Naive thymus-derived CD4-positive, alpha-beta T cell (primary cell): ENCODE measurements at regions not wholly inside any gene's neighbourhood (a gene's known extent, or its start where the extent isn't known, plus 50 kb on each side); places are given as distances from the start of the nearest gene placed in this dataset.

Experiments
- ATAC-seq: fragments of 150-1000 bp; cut with Tn5 transposase; 2 replicates; pipeline ENCODE4 v1.10.0; 2021; ENCODE audit warnings: mild to moderate bottlenecking, moderate library complexity
- CTCF ChIA-PET: fragments of 350-600 bp; sonication (Branson Sonifier 250); formaldehyde crosslinking; loops from one replicate; lab custom pipeline; 2021; ENCODE audit warnings: antibody characterized with exemption; lab: Charles Lee
- POLR2A ChIA-PET: fragments of 350-600 bp; sonication (Branson Sonifier 250); formaldehyde crosslinking; loops from one replicate; lab custom pipeline; 2021; ENCODE audit warnings: antibody characterized with exemption, inconsistent platforms; lab: Charles Lee
- DNase-seq, 9 donors: peaks; one replicate each; pipeline versions ENCODE4 v3.0.0 to v3.0.0-alpha.2; 2020 to 2022; ENCODE audit warnings: mixed read lengths in 1 of 9
- H3K27ac ChIP-seq: one replicate; pipeline ENCODE4 v1.7.0; 2013; ENCODE audit warnings: mild to moderate bottlenecking, low read depth, low read length, moderate library complexity
- H3K27me3 ChIP-seq, 2 donors: one replicate each; pipeline ENCODE4 v1.7.0; 2013; ENCODE audit warnings: low read length in 2 of 2, mild to moderate bottlenecking in 2 of 2, moderate library complexity in 2 of 2; ENCODE audit not compliant: control insufficient read depth in 2 of 2, insufficient read depth in 2 of 2
- H3K36me3 ChIP-seq, 3 experiments: 1 replicate in 2 of 3; 2 replicates in 1 of 3; pipeline ENCODE4 v1.7.0; 2013; ENCODE audit warnings: low read length in 3 of 3, mild to moderate bottlenecking in 3 of 3, moderate library complexity in 1 of 3; ENCODE audit not compliant: insufficient read depth in 3 of 3, control insufficient read depth in 2 of 3
- H3K4me1 ChIP-seq, 2 donors: one replicate each; pipeline ENCODE4 v1.7.0; 2013; ENCODE audit warnings: low read length in 2 of 2, mild to moderate bottlenecking in 2 of 2, moderate library complexity in 1 of 2; ENCODE audit not compliant: control insufficient read depth in 2 of 2, insufficient read depth in 2 of 2
- H3K4me3 ChIP-seq: 2 replicates; pipeline ENCODE4 v1.7.0; 2013; ENCODE audit warnings: mild to moderate bottlenecking, low read length
- H3K9me3 ChIP-seq, 3 experiments: 1 replicate in 2 of 3; 2 replicates in 1 of 3; pipeline ENCODE4 v1.7.0; 2013; ENCODE audit warnings: low read length in 3 of 3; ENCODE audit not compliant: control insufficient read depth in 2 of 3
- H3K27ac Mint-ChIP-seq, 9 donors: one replicate each; pipeline ENCODE4 v1.8.0; 2020 to 2022; ENCODE audit warnings: mixed read lengths in 9 of 9, mild to moderate bottlenecking in 8 of 9, moderate library complexity in 5 of 9, inconsistent platforms in 2 of 9
- H3K27me3 Mint-ChIP-seq, 5 donors: one replicate each; pipeline ENCODE4 v1.8.0; 2021 to 2022; ENCODE audit warnings: mixed read lengths in 5 of 5, mild to moderate bottlenecking in 1 of 5
- H3K36me3 Mint-ChIP-seq, 5 donors: one replicate each; pipeline ENCODE4 v1.8.0; 2020 to 2022; ENCODE audit warnings: mixed read lengths in 5 of 5, mild to moderate bottlenecking in 3 of 5, inconsistent platforms in 1 of 5
- H3K4me1 Mint-ChIP-seq, 7 donors: one replicate each; pipeline ENCODE4 v1.8.0; 2020 to 2022; ENCODE audit warnings: mixed read lengths in 7 of 7, mild to moderate bottlenecking in 3 of 7, inconsistent platforms in 1 of 7
- H3K4me3 Mint-ChIP-seq, 10 donors: one replicate each; pipeline ENCODE4 v1.8.0; 2020 to 2022; ENCODE audit warnings: mild to moderate bottlenecking in 10 of 10, mixed read lengths in 10 of 10, moderate library complexity in 6 of 10, inconsistent platforms in 2 of 10
- H3K9me3 Mint-ChIP-seq, 11 donors: one replicate each; pipeline ENCODE4 v1.8.0; 2020 to 2022; ENCODE audit warnings: mixed read lengths in 11 of 11, mild to moderate bottlenecking in 4 of 11, inconsistent platforms in 1 of 11, moderate library complexity in 1 of 11
- intact Hi-C, 2 donors: fragments of 100-400 bp; cut with micrococcal nuclease; formaldehyde crosslinking; loops; one replicate each; pipeline ENCODE4 v1.15.1; 2023

GRCh38 chr12:65667932-65668331 is 156.4 kb upstream of the HMGA2 start:
- peaks cover 0 to 11% (median 0%) of the 10 kb centered on the region in 11 donors for H3K9me3 Mint-ChIP-seq
- no peak overlapping the region for H3K4me3 Mint-ChIP-seq
- peaks cover 4 to 34% (median 14%) of the 10 kb centered on the region in 5 donors for H3K27me3 Mint-ChIP-seq
- ChIA-PET CTCF (no interaction called here), POLR2A (no interaction called here)
- H3K36me3 Mint-ChIP-seq, result no peaks in the 10 kb centered on the region
- H3K36me3 ChIP-seq, result no peaks in the 10 kb centered on the region
- H3K27ac Mint-ChIP-seq, result no peak overlapping the region
- H3K4me3 ChIP-seq, result no peak overlapping the region
- H3K27me3 ChIP-seq, result no peaks in the 10 kb centered on the region
- no peaks in the 10 kb centered on the region for H3K4me1 ChIP-seq
- no peaks in the 10 kb centered on the region for H3K9me3 ChIP-seq
- peaks cover 0 to 2% (median 0%) of the 10 kb centered on the region in 7 donors for H3K4me1 Mint-ChIP-seq
- intact Hi-C loops, result no loop called here
- ATAC-seq, result no peak
- DNase-seq, result no peak
- H3K27ac ChIP-seq, result no peak overlapping the region

- no peaks in the 10 kb centered on the region for H3K4me1 ChIP-seq
- DNase-seq (no peak), ATAC-seq (no peak)
- Mint-ChIP-seq H3K4me3 (no peak overlapping the region), H3K36me3 (no peaks in the 10 kb centered on the region), H3K27me3 (peaks cover 4 to 34% (median 14%) of the 10 kb centered on the region in 5 donors), H3K4me1 (peaks cover 0 to 2% (median 0%) of the 10 kb centered on the region in 7 donors), H3K27ac (no peak overlapping the region), H3K9me3 (peaks cover 0 to 11% (median 0%) of the 10 kb centered on the region in 11 donors)
- H3K36me3 ChIP-seq, result no peaks in the 10 kb centered on the region
- no peaks in the 10 kb centered on the region for H3K9me3 ChIP-seq
- ChIA-PET CTCF (no interaction called here), POLR2A (no interaction called here)
- H3K4me3 ChIP-seq, result no peak overlapping the region
- no peak overlapping the region for H3K27ac ChIP-seq
- no peaks in the 10 kb centered on the region for H3K27me3 ChIP-seq
- intact Hi-C loops, result no loop called here
These were observed 155.1 kb upstream of the HMGA2 start for GRCh38 chr12:65668981-65669695.

DNA sequence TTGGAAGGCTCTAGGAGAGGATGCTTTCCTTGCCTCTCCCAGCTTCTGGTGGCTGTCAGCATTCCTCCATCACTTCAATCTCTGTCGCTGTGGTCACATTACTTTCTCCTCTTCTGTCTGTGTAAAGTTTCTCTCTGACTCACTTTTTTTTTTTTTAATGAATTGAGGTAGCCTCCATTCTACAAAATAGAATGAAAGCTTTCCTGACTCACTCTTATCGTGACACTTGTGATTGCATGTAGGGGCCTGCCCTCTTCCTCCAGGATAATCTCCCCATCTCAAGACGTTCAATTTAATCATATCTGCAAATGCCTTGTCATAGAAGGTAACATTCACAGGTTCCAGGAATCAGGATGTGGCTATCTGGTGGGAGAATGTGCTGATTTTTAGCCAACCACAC is 153.5 kb upstream of the HMGA2 start:
- peaks cover 4 to 29% (median 16%) of the 10 kb centered on the region in 5 donors for H3K27me3 Mint-ChIP-seq
- Histone ChIP-seq H3K36me3 (no peaks in the 10 kb centered on the region), H3K4me1 (no peaks in the 10 kb centered on the region), H3K27me3 (no peaks in the 10 kb centered on the region), H3K27ac (no peak overlapping the region), H3K4me3 (no peak overlapping the region), H3K9me3 (no peaks in the 10 kb centered on the region)
- no peaks in the 10 kb centered on the region for H3K36me3 Mint-ChIP-seq
- DNase-seq, result no peak
- intact Hi-C loops, result no loop called here
- no peak overlapping the region for H3K27ac Mint-ChIP-seq
- no peak overlapping the region for H3K4me3 Mint-ChIP-seq
- ChIA-PET CTCF (no interaction called here), POLR2A (no interaction called here)
- peaks cover 0 to 2% (median 0%) of the 10 kb centered on the region in 11 donors for H3K9me3 Mint-ChIP-seq
- no peak for ATAC-seq
- H3K4me1 Mint-ChIP-seq, result peaks cover 0 to 2% (median 0%) of the 10 kb centered on the region in 7 donors

- Histone ChIP-seq H3K27ac (no peak overlapping the region), H3K36me3 (no peaks in the 10 kb centered on the region), H3K4me3 (no peak overlapping the region), H3K9me3 (no peaks in the 10 kb centered on the region), H3K4me1 (no peaks in the 10 kb centered on the region), H3K27me3 (no peaks in the 10 kb centered on the region)
- no peak overlapping the region for H3K4me3 Mint-ChIP-seq
- DNase-seq (no peak), ATAC-seq (no peak)
- H3K27me3 Mint-ChIP-seq, result peaks cover 4 to 30% (median 20%) of the 10 kb centered on the region in 5 donors
- intact Hi-C loops, result no loop called here
- CTCF ChIA-PET, result no interaction called here
- no peak overlapping the region for H3K27ac Mint-ChIP-seq
- POLR2A ChIA-PET, result no interaction called here
- no peaks in the 10 kb centered on the region for H3K4me1 Mint-ChIP-seq
- H3K36me3 Mint-ChIP-seq, result no peaks in the 10 kb centered on the region
- H3K9me3 Mint-ChIP-seq, result peaks cover 0 to 2% (median 0%) of the 10 kb centered on the region in 11 donors
These were observed 151.8 kb upstream of the HMGA2 start for GRCh38 chr12:65672441-65672840.

DNA sequence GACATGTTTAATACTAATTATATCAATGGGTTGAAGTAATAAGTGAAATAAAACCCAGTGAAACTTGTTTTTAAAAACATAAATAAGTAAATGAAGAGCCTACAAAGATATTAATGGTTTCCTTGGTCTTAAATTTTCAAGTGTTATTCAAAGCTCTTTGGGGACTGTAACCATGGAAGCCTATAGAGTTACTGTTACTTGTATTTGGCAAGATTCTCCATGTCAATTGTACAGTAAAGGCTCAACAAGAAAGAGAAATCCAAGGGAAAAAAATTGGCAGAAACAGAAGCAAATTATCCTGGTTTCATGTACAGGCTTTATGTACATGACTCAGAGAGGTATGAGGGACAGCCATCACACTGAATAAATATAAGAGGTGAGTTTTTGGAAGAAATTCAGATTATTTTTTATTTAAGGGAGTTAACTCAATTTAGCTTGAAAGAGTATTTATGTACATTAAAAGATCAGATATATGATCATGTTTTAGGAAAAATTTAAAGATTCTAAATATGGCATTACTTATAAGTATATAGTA is 151.1 kb upstream of the HMGA2 start:
- intact Hi-C loops, result no loop called here
- ATAC-seq (no peak), DNase-seq (no peak)
- no peak overlapping the region for H3K4me3 ChIP-seq
- H3K4me3 Mint-ChIP-seq, result no peak overlapping the region
- peaks cover 0 to 6% (median 2%) of the 10 kb centered on the region in 11 donors for H3K9me3 Mint-ChIP-seq
- no peaks in the 10 kb centered on the region for H3K4me1 ChIP-seq
- peaks cover 0 to 2% (median 0%) of the 10 kb centered on the region in 5 donors for H3K36me3 Mint-ChIP-seq
- peaks cover 4 to 31% (median 20%) of the 10 kb centered on the region in 5 donors for H3K27me3 Mint-ChIP-seq
- POLR2A ChIA-PET, result no interaction called here
- no peak overlapping the region for H3K27ac Mint-ChIP-seq
- no peaks in the 10 kb centered on the region for H3K9me3 ChIP-seq
- no peaks in the 10 kb centered on the region for H3K36me3 ChIP-seq
- no peaks in the 10 kb centered on the region for H3K27me3 ChIP-seq
- no peak overlapping the region for H3K27ac ChIP-seq
- no peaks in the 10 kb centered on the region for H3K4me1 Mint-ChIP-seq
- CTCF ChIA-PET, result no interaction called here

- H3K27ac ChIP-seq, result no peak overlapping the region
- no peaks in the 10 kb centered on the region for H3K36me3 ChIP-seq
- POLR2A ChIA-PET, result no interaction called here
- no peaks in the 10 kb centered on the region for H3K27me3 ChIP-seq
- CTCF ChIA-PET, result no interaction called here
- Mint-ChIP-seq H3K36me3 (peaks cover 0 to 3% (median 0%) of the 10 kb centered on the region in 5 donors), H3K27ac (no peak overlapping the region), H3K4me1 (no peaks in the 10 kb centered on the region), H3K9me3 (peaks cover 0 to 10% (median 4%) of the 10 kb centered on the region in 11 donors), H3K27me3 (peaks cover 4 to 34% (median 20%) of the 10 kb centered on the region in 5 donors), H3K4me3 (no peak overlapping the region)
- H3K4me1 ChIP-seq, result no peaks in the 10 kb centered on the region
- intact Hi-C loops, result no loop called here
- no peak overlapping the region for H3K4me3 ChIP-seq
- DNase-seq (no peak), ATAC-seq (no peak)
- H3K9me3 ChIP-seq, result no peaks in the 10 kb centered on the region
These were observed 150.6 kb upstream of the HMGA2 start for GRCh38 chr12:65673732-65674131.

GRCh38 chr12:65675141-65675621 is 149.1 kb upstream of the HMGA2 start:
- ATAC-seq, result no peak

More at GRCh38 chr12:65675141-65675621, 149.1 kb upstream of the HMGA2 start:
- intact Hi-C loops, result no loop called here
- no peak overlapping the region for H3K4me3 Mint-ChIP-seq
- peaks cover 0 to 3% (median 0%) of the 10 kb centered on the region in 5 donors for H3K36me3 Mint-ChIP-seq
- H3K27ac Mint-ChIP-seq, result no peak overlapping the region
- Histone ChIP-seq H3K27me3 (no peaks in the 10 kb centered on the region), H3K9me3 (no peaks in the 10 kb centered on the region), H3K27ac (no peak overlapping the region), H3K4me3 (no peak overlapping the region), H3K36me3 (no peaks in the 10 kb centered on the region), H3K4me1 (no peaks in the 10 kb centered on the region)
- POLR2A ChIA-PET, result no interaction called here
- no peaks in the 10 kb centered on the region for H3K4me1 Mint-ChIP-seq
- peaks cover 0 to 10% (median 4%) of the 10 kb centered on the region in 11 donors for H3K9me3 Mint-ChIP-seq
- peaks cover 4 to 27% (median 11%) of the 10 kb centered on the region in 5 donors for H3K27me3 Mint-ChIP-seq
- no peak for DNase-seq
- CTCF ChIA-PET, result no interaction called here
